OCI-LY1 (cell line): ENCODE measurements at regions not wholly inside any gene's neighbourhood (a gene's known extent, or its start where the extent isn't known, plus 50 kb on each side); places are given as distances from the start of the nearest gene placed in this dataset.

ENCODE experiments used
- H2AFZ ChIP-seq: fragments of 200-600 bp; sonication (generic), shearing (Covaris generic); 2 replicates; pipeline ENCODE4 v1.6.0; 2014; ENCODE audit warnings: antibody characterized with exemption, mild to moderate bottlenecking, low read length
- H3F3A ChIP-seq: fragments of 200-600 bp; sonication (generic), shearing (Covaris generic); 2 replicates; pipeline ENCODE4 v1.6.0; 2014; ENCODE audit warnings: mild to moderate bottlenecking, antibody characterized with exemption, low read length, moderate library complexity; ENCODE audit not compliant: insufficient read depth
- H3K27ac ChIP-seq: fragments of 200-600 bp; sonication (generic); 2 replicates; pipeline ENCODE4 v1.5.1; 2014; ENCODE audit warnings: low read length, mixed run types, mild to moderate bottlenecking, low read depth; ENCODE audit not compliant: poor library complexity, severe bottlenecking
- H3K27me3 ChIP-seq: fragments of 200-600 bp; sonication (generic); 2 replicates; pipeline ENCODE4 v1.6.0; 2014; ENCODE audit warnings: antibody characterized with exemption, mild to moderate bottlenecking, low read length, moderate library complexity; ENCODE audit not compliant: insufficient read depth
- H3K36me3 ChIP-seq: fragments of 200-600 bp; sonication (generic); 2 replicates; pipeline ENCODE4 v1.6.1; 2014; ENCODE audit warnings: mild to moderate bottlenecking, antibody characterized with exemption, low read length, moderate library complexity, mixed read lengths; ENCODE audit not compliant: insufficient read depth
- H3K4me1 ChIP-seq: fragments of 200-600 bp; sonication (generic); 2 replicates; pipeline ENCODE4 v1.5.1; 2014; ENCODE audit warnings: mild to moderate bottlenecking, low read length, moderate library complexity; ENCODE audit not compliant: insufficient read depth, severe bottlenecking
- H3K4me2 ChIP-seq: fragments of 200-600 bp; sonication (generic), shearing (Covaris generic); 2 replicates; pipeline ENCODE4 v1.6.1; 2014; ENCODE audit warnings: low read length
- H3K4me3 ChIP-seq: fragments of 200-600 bp; sonication (generic); 2 replicates; pipeline ENCODE4 v1.5.1; 2014; ENCODE audit warnings: low read length, low read depth, mild to moderate bottlenecking, mixed read lengths; ENCODE audit not compliant: poor library complexity, severe bottlenecking
- H3K79me2 ChIP-seq: fragments of 200-600 bp; shearing (Covaris generic); 2 replicates; pipeline ENCODE4 v1.6.1; 2016; ENCODE audit warnings: mixed run types, low read length, mixed read lengths; ENCODE audit not compliant: insufficient read depth
- H3K9ac ChIP-seq: fragments of 200-600 bp; sonication (generic), shearing (Covaris generic); 2 replicates; pipeline ENCODE4 v1.6.1; 2014; ENCODE audit warnings: mild to moderate bottlenecking, low read length, mixed read lengths
- H3K9me2 ChIP-seq: fragments of 200-600 bp; sonication (generic), shearing (Covaris generic); 2 replicates; pipeline ENCODE4 v1.6.1; 2014; ENCODE audit warnings: low read depth, mild to moderate bottlenecking, low read length, mixed read lengths
- H3K9me3 ChIP-seq: fragments of 200-600 bp; shearing (Covaris generic); 2 replicates; pipeline ENCODE4 v1.6.1; 2014; ENCODE audit warnings: low read length, mixed read lengths
- H4K20me1 ChIP-seq: fragments of 200-600 bp; sonication (generic), shearing (Covaris generic); 2 replicates; pipeline ENCODE4 v1.6.0; 2016; ENCODE audit warnings: mild to moderate bottlenecking, low read length; ENCODE audit not compliant: insufficient read depth
- CTCF ChIP-seq: fragments of 200-600 bp; sonication (generic), shearing (Covaris generic); IDR thresholded peaks from 2 replicates; pipeline ENCODE4 v1.5.1; 2017; ENCODE audit warnings: mild to moderate bottlenecking, antibody characterized with exemption, low read length, moderate library complexity, mixed read lengths
- EZH2 ChIP-seq: fragments of 200-600 bp; sonication (generic), shearing (Covaris generic); IDR thresholded peaks from 2 replicates; pipeline ENCODE4 v1.8.0; 2017; ENCODE audit warnings: borderline replicate concordance, mixed run types, mild to moderate bottlenecking, antibody characterized with exemption, low read length, moderate library complexity, mixed read lengths

GRCh38 chr22:45112136-45112879 is 51.4 kb upstream of the NUP50 start:
- Histone ChIP-seq H3K36me3 (no peaks in the 10 kb centered on the region), H3K9me2 (no peaks in the 10 kb centered on the region), H3K9me3 (no peaks in the 10 kb centered on the region; the same call in 1 of the 2 replicates), H3F3A (no peaks in the 10 kb centered on the region), H3K27me3 (peaks cover 5% of the 10 kb centered on the region; the same call in 1 of the 2 replicates), H3K79me2 (no peaks in the 10 kb centered on the region), H4K20me1 (no peaks in the 10 kb centered on the region), H3K9ac (no peak overlapping the region), H3K27ac (no peak overlapping the region), H3K4me2 (no peak overlapping the region), H3K4me1 (no peaks in the 10 kb centered on the region), H2AFZ (no peak overlapping the region), H3K4me3 (no peak overlapping the region)
- TF ChIP-seq EZH2 (no peak), CTCF (no peak)
